K562 (cell line): ENCODE measurements at regions not wholly inside any gene's neighbourhood (a gene's known extent, or its start where the extent isn't known, plus 50 kb on each side); places are given as distances from the start of the nearest gene placed in this dataset.

Experiments used
- ATAC-seq: fragments of 200-7000 bp; cut with Tn5 transposase; 3 replicates; pipeline ENCODE4 v1.9.1; 2020; ENCODE audit warnings: moderate library complexity
- BruUV-seq: library from RNA; stranded (reverse); fragments of 400-500 nt; replicated peaks from 2 replicates; lab custom pipeline; 2021; lab: Mats Ljungman, UMichigan
- CTCF ChIA-PET: fragments of 300-600 bp; formaldehyde crosslinking; extraction: SDS; loops from one replicate; lab custom pipeline; 2021; ENCODE audit warnings: low intra/inter-chr PET ratio; lab: Yijun Ruan, JAX
- POLR2A ChIA-PET: fragments of 300-600, 350-650 bp; sonication (Branson Sonifier 250); formaldehyde crosslinking; extraction: SDS; loops from one replicate; lab custom pipeline; 2021; ENCODE audit warnings: antibody characterized with exemption, inconsistent platforms; lab: Yijun Ruan, JAX
- DNase-seq, 4 experiments: peaks; one replicate each; pipeline versions ENCODE4 v3.0.0 to v3.0.0-alpha.2; 2011 to 2018; ENCODE audit warnings: low spot score in 3 of 4, mixed read lengths in 3 of 4; ENCODE audit errors: extremely low read depth in 1 of 4
- FAIRE-seq: peaks from 2 replicates; lab custom pipeline; 2011; peaks lifted over from hg19 to GRCh38; lab: Jason Lieb, UNC
- H2AFZ ChIP-seq: 2 replicates; pipeline ENCODE4 v1.6.0; 2011; ENCODE audit warnings: low read depth, low read length, control low read depth, inconsistent platforms
- H3K27ac ChIP-seq: fragments of 200-600 bp; 3 replicates; pipeline ENCODE4 v1.8.0; 2011; ENCODE audit warnings: low read depth, mild to moderate bottlenecking, control low read depth, inconsistent platforms, low read length, moderate library complexity, mixed read lengths; ENCODE audit errors: extremely low read depth
- H3K27me3 ChIP-seq, 2 experiments: fragments of 300-600 bp in 1 of 2; 2 replicates in 1 of 2; 3 replicates in 1 of 2; pipeline versions ENCODE4 v1.6.0 to v1.8.0; 2011; ENCODE audit warnings: inconsistent platforms in 2 of 2, low read length in 2 of 2, mild to moderate bottlenecking in 1 of 2, mixed read lengths in 1 of 2, moderate library complexity in 1 of 2; ENCODE audit not compliant: control insufficient read depth in 2 of 2, insufficient read depth in 2 of 2
- H3K36me3 ChIP-seq: fragments of 300-600 bp; 3 replicates; pipeline ENCODE4 v1.8.0; 2011; ENCODE audit warnings: mild to moderate bottlenecking, low read length, inconsistent platforms; ENCODE audit not compliant: control insufficient read depth, insufficient read depth
- H3K4me1 ChIP-seq, 2 experiments: fragments of 200-600 bp in 1 of 2; replicated peaks in 1 of 2; 2 replicates in 1 of 2; 3 replicates in 1 of 2; pipeline versions ENCODE4 v1.5.1 to v1.8.0; 2011; ENCODE audit warnings: inconsistent platforms in 2 of 2, low read length in 2 of 2, mild to moderate bottlenecking in 1 of 2, mixed read lengths in 1 of 2, moderate library complexity in 1 of 2; ENCODE audit not compliant: control insufficient read depth in 2 of 2, insufficient read depth in 2 of 2
- H3K4me2 ChIP-seq: 2 replicates; pipeline ENCODE4 v1.6.1; 2011; ENCODE audit warnings: low read length, control low read depth, inconsistent platforms, mixed read lengths; ENCODE audit not compliant: insufficient read depth
- H3K4me3 ChIP-seq: fragments of 200-600 bp; sonication (generic), shearing (Covaris generic); 2 replicates; pipeline ENCODE4 v1.5.1; 2016; ENCODE audit warnings: control low read depth, inconsistent platforms
- H3K79me2 ChIP-seq: fragments of 200-600 bp; 3 replicates; pipeline ENCODE4 v1.8.0; 2011; ENCODE audit warnings: low read length, inconsistent platforms; ENCODE audit not compliant: control insufficient read depth, insufficient read depth
- H3K9ac ChIP-seq, 2 experiments: 2 replicates each; pipeline versions ENCODE4 v1.6.0 to v1.6.1; 2011; ENCODE audit warnings: low read depth in 2 of 2, low read length in 2 of 2, control low read depth in 1 of 2, inconsistent platforms in 1 of 2, mild to moderate bottlenecking in 1 of 2, mixed read lengths in 1 of 2; ENCODE audit not compliant: insufficient read depth in 1 of 2
- H3K9me1 ChIP-seq: one replicate; pipeline ENCODE4 v1.6.0; 2011; ENCODE audit warnings: inconsistent platforms, mild to moderate bottlenecking, low read length, moderate library complexity; ENCODE audit not compliant: control insufficient read depth, insufficient read depth
- H3K9me3 ChIP-seq: replicated peaks from 2 replicates; pipeline ENCODE4 v1.5.1; 2011; ENCODE audit warnings: low read depth, low read length, inconsistent platforms; ENCODE audit not compliant: control insufficient read depth, insufficient read depth
- H4K20me1 ChIP-seq: replicated peaks from 2 replicates; pipeline ENCODE4 v1.6.1; 2011; ENCODE audit warnings: low read length, inconsistent platforms, mixed read lengths; ENCODE audit not compliant: control insufficient read depth, insufficient read depth
- ATF7 ChIP-seq: fragments of 450-650 bp; IDR thresholded peaks from 2 replicates; pipeline ENCODE4 v1.7.1; 2014; ENCODE audit warnings: mild to moderate bottlenecking, moderate library complexity
- BRCA1 ChIP-seq, 2 experiments: fragments of 450-650 bp in 1 of 2; sonication (generic) in 1 of 2; formaldehyde crosslinking in 1 of 2; IDR thresholded peaks; 2 replicates each; pipeline versions ENCODE4 v1.5.0 to v1.6.1; 2017 to 2020; ENCODE audit warnings: mild to moderate bottlenecking in 1 of 2, missing genetic modification reagents in 1 of 2
- BRF2 ChIP-seq: IDR thresholded peaks from 3 replicates; pipeline ENCODE4 v1.6.1; 2011; ENCODE audit warnings: borderline replicate concordance, mild to moderate bottlenecking; ENCODE audit not compliant: insufficient read length, insufficient read depth
- FOXK2 ChIP-seq, 2 experiments: fragments of 450-650 bp; IDR thresholded peaks in 1 of 2; conservative IDR thresholded peaks in 1 of 2; 2 replicates each; pipeline ENCODE4 v1.6.1; 2016; ENCODE audit warnings: low read depth in 2 of 2, mild to moderate bottlenecking in 1 of 2
- IFI16 ChIP-seq: fragments of 250-450 bp; sonication (Bioruptor Pico); IDR thresholded peaks from 2 replicates; pipeline ENCODE4 v2.1.2; 2022; ENCODE audit warnings: mild to moderate bottlenecking, inconsistent platforms
- MAFG ChIP-seq: fragments of 450-650 bp; conservative IDR thresholded peaks from 2 replicates; pipeline ENCODE4 v1.6.1; 2016; ENCODE audit warnings: missing genetic modification characterization, missing compliant biosample characterization
- PHB ChIP-seq: fragments of 250-450 bp; sonication (Bioruptor Pico); IDR thresholded peaks from 2 replicates; pipeline ENCODE4 v1.5.0; 2021
- RBBP5 ChIP-seq: fragments of 200-600 bp; sonication (generic); IDR thresholded peaks from 2 replicates; pipeline ENCODE4 v1.6.1; 2012; ENCODE audit warnings: borderline replicate concordance, mild to moderate bottlenecking, low read length, control low read depth, inconsistent platforms; ENCODE audit not compliant: insufficient read depth, poor library complexity, severe bottlenecking
- RERE ChIP-seq: sonication (generic); formaldehyde crosslinking; IDR thresholded peaks from 2 replicates; pipeline ENCODE4 v1.8.0; 2023; ENCODE audit warnings: missing genetic modification reagents, mild to moderate bottlenecking, borderline replicate concordance
- TFE3 ChIP-seq: fragments of 450-650 bp; formaldehyde crosslinking; IDR thresholded peaks from 2 replicates; pipeline ENCODE4 v1.4.0; 2020; ENCODE audit warnings: mild to moderate bottlenecking, mixed read lengths
- YBX1 ChIP-seq: fragments of 450-650 bp; IDR thresholded peaks from 2 replicates; pipeline ENCODE4 v1.7.1; 2016; ENCODE audit warnings: mild to moderate bottlenecking
- ZNF551 ChIP-seq: fragments of 250-450 bp; sonication (Bioruptor Pico); IDR thresholded peaks from 2 replicates; pipeline ENCODE4 v1.5.0; 2021; ENCODE audit warnings: mild to moderate bottlenecking, moderate library complexity
- WGBS: fragments of 100-300 bp; shearing (Covaris generic); methylation state at CpG from one replicate; pipeline ENCODE4 v1.1.6; 2016; ENCODE audit warnings: low coverage, mixed read lengths; ENCODE audit not compliant: insufficient coverage; ENCODE audit errors: missing lambda C conversion rate; 5-methylcytosine and 5-hydroxymethylcytosine counted together
- in situ Hi-C: fragments of 300-500 bp; cut with MboI; formaldehyde crosslinking; loops from 4 replicates; pipeline ENCODE4 v1.15.0; 2018; ENCODE audit warnings: inconsistent platforms, mixed read lengths
- intact Hi-C: fragments of 100-400 bp; cut with micrococcal nuclease; formaldehyde crosslinking; loops from 2 replicates; pipeline ENCODE4 v1.14.2; 2022

GRCh38 chr1:94738371-94738770, 81.8 kb upstream of the SLC44A3 start (continued):
- TF ChIP-seq RBBP5 (no peak), FOXK2 (conservative IDR thresholded peaks at IDR 0.05 in 1 of 2, IDR thresholded peaks at IDR 0.05 in 1 of 2; ENCODE audit: low read depth in 2 of 2) (no peak), IFI16 (no peak)

- WGBS: 0% methylated on average over 5 of the region's 5 CpGs
- BruUV-seq: no TSS peak
- H3K4me2 ChIP-seq: no peak overlapping the region
- intact Hi-C loops: no loop called here
- H3K27ac ChIP-seq: no peak overlapping the region
- no peak for DNase-seq
- no peaks in the 10 kb centered on the region for H3K9me3 ChIP-seq
- H2AFZ ChIP-seq: no peak overlapping the region
- H3K4me1 ChIP-seq: peaks cover 0 to 3% of the 10 kb centered on the region in 2 experiments; a peak in 1 of 5 replicates
- no peak for FAIRE-seq
- no peaks in the 10 kb centered on the region for H3K36me3 ChIP-seq
- ChIA-PET CTCF (no interaction called here), POLR2A (no interaction called here)
- no peaks in the 10 kb centered on the region for H3K79me2 ChIP-seq
- ATAC-seq: no peak
- no peaks in the 10 kb centered on the region for H3K27me3 ChIP-seq
- no peaks in the 10 kb centered on the region for H3K9me1 ChIP-seq
- in situ Hi-C loops: no loop called here
- H4K20me1 ChIP-seq: no peaks in the 10 kb centered on the region
- no peak overlapping the region for H3K4me3 ChIP-seq
- H3K9ac ChIP-seq: no peak overlapping the region
- TF ChIP-seq RERE (no peak), BRCA1 (IDR thresholded peaks at IDR 0.05) (no peak), BRCA1 (CRISPR knock-in tag; IDR thresholded peaks at IDR 0.05) (no peak), BRF2 (no peak), YBX1 (no peak), PHB (CRISPR knock-in tag) (no peak), MAFG (tag) (peak; percentile 72), TFE3 (CRISPR knock-in tag) (no peak), ZNF551 (no peak), ATF7 (no peak)
These were observed 82.8 kb upstream of the SLC44A3 start for GRCh38 chr1:94737124-94737998.
